Panc1 (cell line): ENCODE measurements at regions not wholly inside any gene's neighbourhood (a gene's known extent, or its start where the extent isn't known, plus 50 kb on each side); places are given as distances from the start of the nearest gene placed in this dataset.

Source experiments
- ATAC-seq: fragments of 200-7000 bp; cut with Tn5 transposase; 2 replicates; pipeline ENCODE4 v1.9.1; 2020; ENCODE audit warnings: mild to moderate bottlenecking, moderate library complexity
- BruUV-seq: library from RNA; stranded (reverse); fragments of 400-500 nt; replicated peaks from 2 replicates; lab custom pipeline; 2021; lab: Mats Ljungman, UMichigan
- CTCF ChIA-PET: fragments of 300-600 bp; sonication (Branson Sonifier 250); formaldehyde crosslinking; loops from one replicate; lab custom pipeline; 2022; ENCODE audit warnings: antibody characterized with exemption; lab: Charles Lee
- POLR2A ChIA-PET: fragments of 300-600 bp; sonication (Branson Sonifier 250); formaldehyde crosslinking; loops from one replicate; lab custom pipeline; 2022; ENCODE audit warnings: antibody characterized with exemption; lab: Charles Lee
- DNase-seq: peaks from one replicate; pipeline ENCODE4 v3.0.0-alpha.2; 2010; ENCODE audit warnings: low read depth, low spot score
- H3K27ac ChIP-seq: 2 replicates; pipeline ENCODE4 v1.5.1; 2011; ENCODE audit warnings: mild to moderate bottlenecking, low read length, inconsistent platforms
- H3K27me3 ChIP-seq: fragments of 200-500 bp; sonication (Bioruptor generic); 2 replicates; pipeline ENCODE4 v1.6.0; 2014; ENCODE audit warnings: low read length, inconsistent platforms; ENCODE audit not compliant: control insufficient read depth, insufficient read depth
- H3K36me3 ChIP-seq: fragments of 200-500 bp; sonication (Bioruptor generic); 2 replicates; pipeline ENCODE4 v1.5.1; 2014; ENCODE audit warnings: inconsistent platforms, mild to moderate bottlenecking, low read length, moderate library complexity; ENCODE audit not compliant: control insufficient read depth, insufficient read depth
- H3K4me1 ChIP-seq: 2 replicates; pipeline ENCODE4 v1.5.1; 2011; ENCODE audit warnings: inconsistent platforms, mild to moderate bottlenecking, low read length, moderate library complexity; ENCODE audit not compliant: control insufficient read depth, insufficient read depth
- H3K4me3 ChIP-seq, 2 experiments: 2 replicates each; pipeline ENCODE4 v1.5.1; 2011 to 2012; ENCODE audit warnings: low read depth in 2 of 2, low read length in 2 of 2, mild to moderate bottlenecking in 2 of 2, inconsistent platforms in 1 of 2, moderate library complexity in 1 of 2
- H3K9me3 ChIP-seq: fragments of 200-500 bp; sonication (Bioruptor generic); 2 replicates; pipeline ENCODE4 v1.5.1; 2014; ENCODE audit warnings: low read depth, mild to moderate bottlenecking, inconsistent platforms, low read length, moderate library complexity; ENCODE audit not compliant: control insufficient read depth, insufficient read depth
- CTCF ChIP-seq: fragments of 450-650 bp; IDR thresholded peaks from 2 replicates; pipeline ENCODE4 v1.5.1; 2017; ENCODE audit warnings: mild to moderate bottlenecking
- POLR2AphosphoS5 ChIP-seq: IDR thresholded peaks from 2 replicates; pipeline ENCODE4 v1.6.1; 2012; ENCODE audit warnings: mild to moderate bottlenecking, low read depth, low read length, moderate library complexity
- REST ChIP-seq, 2 experiments: IDR thresholded peaks; 2 replicates each; pipeline ENCODE4 v1.6.1; 2011 to 2012; ENCODE audit warnings: low read depth in 2 of 2, control low read depth in 1 of 2, low read length in 1 of 2, mild to moderate bottlenecking in 1 of 2, moderate library complexity in 1 of 2; ENCODE audit not compliant: insufficient read depth in 1 of 2
- SIN3A ChIP-seq: IDR thresholded peaks from 2 replicates; pipeline ENCODE4 v1.6.1; 2012; ENCODE audit warnings: low read depth, mild to moderate bottlenecking, low read length, moderate library complexity, borderline replicate concordance; ENCODE audit not compliant: insufficient read depth
- TCF7L2 ChIP-seq: IDR thresholded peaks from 2 replicates; pipeline ENCODE4 v1.6.1; 2011; ENCODE audit warnings: mild to moderate bottlenecking, low read depth, low read length, inconsistent platforms
- in situ Hi-C: cut with HindIII; loops from 2 replicates; pipeline ENCODE4 v1.10.0; 2016; ENCODE audit warnings: low sequenced_read_pairs, low pct_unique_long_range_greater_than_20kb
- intact Hi-C: fragments of 100-400 bp; cut with micrococcal nuclease; formaldehyde crosslinking; loops from one replicate; pipeline ENCODE4 v1.10.0; 2022; ENCODE audit not compliant: unreplicated experiment

GRCh38 chr9:134272302-134273023, 53.8 kb upstream of the RXRA start:
- Histone ChIP-seq H3K4me3 (no peak overlapping the region), H3K4me1 (no peaks in the 10 kb centered on the region), H3K27ac (no peak overlapping the region), H3K9me3 (no peaks in the 10 kb centered on the region), H3K27me3 (no peaks in the 10 kb centered on the region), H3K36me3 (no peaks in the 10 kb centered on the region)
- no peak for TF ChIP-seq POLR2AphosphoS5
- TF ChIP-seq REST (IDR thresholded peaks at IDR 0.05; ENCODE audit: insufficient read depth in 1 of 2, low read depth in 2 of 2, low read length in 1 of 2): no peak
- no peak for TF ChIP-seq SIN3A
- no peak for TF ChIP-seq TCF7L2
- TF ChIP-seq CTCF: no peak
- BruUV-seq: no TSS peak
- ChIA-PET POLR2A (interaction anchor here (0.6 kb wide), 2 partner anchors 46 to 118 kb away, joined by 3 read pairs; no protein-coding TSS in a partner anchor), CTCF (no interaction called here)
- intact Hi-C loops (no loop called here), in situ Hi-C loops (no loop called here)
- DNase-seq (no peak), ATAC-seq (no peak; the same call in 1 of the 2 replicates)

GRCh38 chr9:134273647-134274046, 52.6 kb upstream of the RXRA start:
- DNase-seq (no peak), ATAC-seq (no peak)
- H3K27ac ChIP-seq: no peak overlapping the region
- no peaks in the 10 kb centered on the region for H3K36me3 ChIP-seq
- no peak for TF ChIP-seq SIN3A
- no peak for TF ChIP-seq TCF7L2
- no peak for TF ChIP-seq CTCF
- TF ChIP-seq REST (IDR thresholded peaks at IDR 0.05; ENCODE audit: insufficient read depth in 1 of 2, low read depth in 2 of 2, low read length in 1 of 2): no peak
- intact Hi-C loops (no loop called here), in situ Hi-C loops (no loop called here)
- no peaks in the 10 kb centered on the region for H3K9me3 ChIP-seq
- ChIA-PET CTCF (no interaction called here), POLR2A (no interaction called here)
- no peaks in the 10 kb centered on the region for H3K27me3 ChIP-seq
- no peaks in the 10 kb centered on the region for H3K4me1 ChIP-seq
- H3K4me3 ChIP-seq: no peak overlapping the region
- BruUV-seq: no TSS peak
